AG04450 (cell line): ENCODE measurements at regions not wholly inside any gene's neighbourhood (a gene's known extent, or its start where the extent isn't known, plus 50 kb on each side); places are given as distances from the start of the nearest gene placed in this dataset.

ENCODE experiments used
- CTCF ChIA-PET: fragments of 300-600, 350-600 bp; formaldehyde crosslinking; extraction: SDS; loops from one replicate; lab custom pipeline; 2022; ENCODE audit warnings: antibody characterized with exemption, inconsistent platforms; lab: Charles Lee
- POLR2A ChIA-PET: fragments of 350-600 bp; formaldehyde crosslinking; extraction: SDS; loops from one replicate; lab custom pipeline; 2021; ENCODE audit warnings: antibody characterized with exemption, inconsistent platforms; lab: Yijun Ruan, JAX
- DNase-seq: peaks from one replicate; pipeline ENCODE4 v3.0.0-alpha.2; 2011; ENCODE audit warnings: low read depth, low spot score
- H3K27ac ChIP-seq: one replicate; pipeline ENCODE4 v1.5.1; 2012; ENCODE audit warnings: low read depth, low read length, control low read depth
- H3K27me3 ChIP-seq: one replicate; pipeline ENCODE4 v1.6.0; 2012; ENCODE audit warnings: low read length; ENCODE audit not compliant: control insufficient read depth, insufficient read depth
- H3K4me3 ChIP-seq: 2 replicates; pipeline ENCODE4 v1.5.1; 2011; ENCODE audit warnings: mild to moderate bottlenecking, low read depth, low read length, control low read depth
- H3K9me3 ChIP-seq: 2 replicates; pipeline ENCODE4 v1.5.1; 2012; ENCODE audit warnings: low read length; ENCODE audit not compliant: control insufficient read depth, insufficient read depth
- CTCF ChIP-seq: IDR thresholded peaks from 2 replicates; pipeline ENCODE4 v1.5.1; 2011; ENCODE audit warnings: low read depth, low read length, control low read depth, inconsistent platforms

- ChIA-PET CTCF (interaction anchor here (0.6 kb wide), 1 partner anchor 1732 kb away, joined by 3 read pairs; no protein-coding TSS in a partner anchor), POLR2A (no interaction called here)
Measured at GRCh38 chr2:33678436-33678835, 79.3 kb upstream of the FAM98A start.

DNA sequence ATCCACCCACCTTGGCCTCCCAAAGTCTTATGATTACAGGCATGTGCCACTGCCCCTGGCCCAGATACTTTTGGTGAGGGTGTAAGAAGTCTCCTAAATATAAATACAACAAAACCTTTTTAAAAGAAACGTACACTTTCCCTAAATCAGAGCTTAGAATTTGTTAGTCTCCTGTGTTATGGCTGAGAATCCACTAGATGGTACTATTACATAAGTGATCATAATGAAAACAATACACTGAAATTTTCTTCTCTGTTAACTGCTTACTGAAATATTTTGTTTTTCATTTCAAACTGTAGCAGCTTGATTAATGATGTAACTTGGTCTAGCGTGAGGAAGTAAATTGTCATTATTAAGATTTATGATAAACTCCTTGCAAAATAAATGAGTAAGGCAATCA lies 74.8 kb upstream of the FAM98A start:
- no peak for DNase-seq
- Histone ChIP-seq H3K9me3 (no peaks in the 10 kb centered on the region), H3K4me3 (no peak overlapping the region), H3K27me3 (no peaks in the 10 kb centered on the region), H3K27ac (no peak overlapping the region)
- CTCF ChIA-PET: interaction anchor here (0.6 to 5.2 kb wide), 9 partner anchors 9 to 1737 kb away, joined by 3 to 45 read pairs (median 3); no protein-coding TSS in a partner anchor
- POLR2A ChIA-PET: no interaction called here
- no peak for TF ChIP-seq CTCF

More at GRCh38 chr2:33678436-33678835, 79.3 kb upstream of the FAM98A start:
- TF ChIP-seq CTCF: no peak
- no peak overlapping the region for H3K27ac ChIP-seq
- H3K4me3 ChIP-seq: no peak overlapping the region
- DNase-seq: no peak
- no peaks in the 10 kb centered on the region for H3K9me3 ChIP-seq
- H3K27me3 ChIP-seq: no peaks in the 10 kb centered on the region

DNA sequence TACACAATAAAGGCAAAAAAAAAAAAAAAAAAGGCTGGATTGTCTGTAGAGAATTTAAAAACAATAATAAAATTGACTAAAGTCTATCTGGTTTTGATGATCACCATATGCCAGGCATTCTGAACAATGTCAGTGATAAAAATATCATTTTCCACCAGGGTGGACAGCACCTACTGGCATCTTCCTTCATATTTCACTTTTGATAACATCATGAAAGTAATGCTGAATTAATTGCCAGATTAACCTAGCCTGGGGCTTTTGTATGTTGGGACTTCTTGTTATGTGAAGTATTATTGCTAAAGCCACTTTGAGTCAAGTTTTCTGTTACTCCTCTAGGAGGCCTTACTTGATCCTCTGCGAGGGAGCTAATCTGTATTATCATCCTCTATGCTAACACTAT lies 73.8 kb upstream of the FAM98A start:
- ChIA-PET POLR2A (no interaction called here), CTCF (interaction anchor here (1.0 to 5.2 kb wide), 2 partner anchors 8 to 1738 kb away, joined by 3 to 45 read pairs; no protein-coding TSS in a partner anchor)
- Histone ChIP-seq H3K27ac (no peak overlapping the region), H3K27me3 (no peaks in the 10 kb centered on the region), H3K9me3 (no peaks in the 10 kb centered on the region), H3K4me3 (no peak overlapping the region)
- DNase-seq: no peak
- no peak for TF ChIP-seq CTCF

GRCh38 chr2:33672389-33672788 lies 73.3 kb upstream of the FAM98A start:
- ChIA-PET POLR2A (no interaction called here), CTCF (no interaction called here)
- Histone ChIP-seq H3K4me3 (no peak overlapping the region), H3K9me3 (no peaks in the 10 kb centered on the region), H3K27ac (no peak overlapping the region), H3K27me3 (no peaks in the 10 kb centered on the region)
- TF ChIP-seq CTCF: no peak
- DNase-seq: no peak

DNA sequence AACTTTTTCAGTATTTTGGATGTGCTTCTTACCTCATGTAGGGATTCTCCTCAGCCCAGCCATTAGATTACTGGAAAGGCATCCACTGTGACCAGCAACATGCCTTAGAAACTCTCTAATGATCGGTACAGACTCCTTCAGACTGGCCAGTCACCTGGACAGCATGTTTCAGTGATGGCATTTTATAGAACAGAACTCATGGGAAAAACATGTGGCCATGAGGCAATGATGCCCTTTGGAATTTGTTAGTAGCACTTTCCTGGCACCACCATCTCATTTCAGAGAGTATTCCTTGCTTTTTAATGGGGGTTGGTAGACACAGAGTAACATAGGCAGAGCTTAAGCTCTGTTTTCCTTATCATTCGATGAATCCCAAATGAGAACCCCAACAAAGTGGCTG lies 72.1 kb upstream of the FAM98A start:
- Histone ChIP-seq H3K27me3 (no peaks in the 10 kb centered on the region), H3K27ac (no peak overlapping the region), H3K9me3 (no peaks in the 10 kb centered on the region), H3K4me3 (no peak overlapping the region)
- CTCF ChIA-PET: interaction anchor here (1.0 kb wide), 1 partner anchor 1739 kb away, joined by 3 read pairs; no protein-coding TSS in a partner anchor
- no peak for DNase-seq
- POLR2A ChIA-PET: no interaction called here
- TF ChIP-seq CTCF: no peak
